Epidermal melanocyte (primary cell): ENCODE measurements at regions not wholly inside any gene's neighbourhood (a gene's known extent, or its start where the extent isn't known, plus 50 kb on each side); places are given as distances from the start of the nearest gene placed in this dataset.

Source experiments
- DNase-seq: peaks from one replicate; pipeline ENCODE4 v3.0.0; 2011; ENCODE audit warnings: low spot score; ENCODE audit not compliant: insufficient read length

GRCh38 chr2:16178551-16179130 is 238.3 kb downstream of the MYCN start:
- no peak for DNase-seq

- DNase-seq: no peak
Observed at GRCh38 chr2:16177671-16178180, 237.4 kb downstream of the MYCN start.

GRCh38 chr2:16176971-16177480 is 236.7 kb downstream of the MYCN start:
- no peak for DNase-seq

GRCh38 chr2:16175247-16175825 is 235.0 kb downstream of the MYCN start:
- no peak for DNase-seq

GRCh38 chr2:16174693-16175045 is 234.3 kb downstream of the MYCN start:
- DNase-seq: no peak

GRCh38 chr2:16173893-16174692 is 233.7 kb downstream of the MYCN start:
- no peak for DNase-seq

- DNase-seq: no peak
Observed at GRCh38 chr2:16172324-16173175, 232.2 kb downstream of the MYCN start.

GRCh38 chr2:16171425-16171920 is 231.1 kb downstream of the MYCN start:
- DNase-seq: no peak

GRCh38 chr2:16170675-16171424 is 230.5 kb downstream of the MYCN start:
- DNase-seq: no peak

- DNase-seq: no peak
Observed at GRCh38 chr2:16169381-16169960, 229.1 kb downstream of the MYCN start.

GRCh38 chr2:16168506-16169264 is 228.3 kb downstream of the MYCN start:
- DNase-seq: no peak

- DNase-seq: no peak
Observed at GRCh38 chr2:16167870-16168426, 227.6 kb downstream of the MYCN start.

GRCh38 chr2:16167451-16167861 is 227.1 kb downstream of the MYCN start:
- DNase-seq: no peak

- DNase-seq: no peak
Observed at GRCh38 chr2:16166327-16166981, 226.1 kb downstream of the MYCN start.

GRCh38 chr2:16165518-16166326 is 225.4 kb downstream of the MYCN start:
- DNase-seq: no peak

- DNase-seq: no peak
Observed at GRCh38 chr2:16162491-16163040, 222.2 kb downstream of the MYCN start.

GRCh38 chr2:16161768-16162490 is 221.6 kb downstream of the MYCN start:
- DNase-seq: no peak
